Sigmoid colon (tissue), 6 donors: ENCODE measurements at regions not wholly inside any gene's neighbourhood (a gene's known extent, or its start where the extent isn't known, plus 50 kb on each side); places are given as distances from the start of the nearest gene placed in this dataset.

Source experiments
- DNase-seq: peaks from one replicate; pipeline ENCODE4 v3.0.0-alpha.2; 2019
- H3K27ac ChIP-seq, 4 donors: fragments of 200-600 bp; sonication (generic); one replicate each; pipeline ENCODE4 v1.5.1; 2016 to 2019; ENCODE audit warnings: mild to moderate bottlenecking in 1 of 4
- H3K27me3 ChIP-seq, 3 donors: fragments of 200-600 bp; sonication (generic); one replicate each; pipeline ENCODE4 v1.5.1; 2019; ENCODE audit warnings: mild to moderate bottlenecking in 1 of 3
- H3K36me3 ChIP-seq, 4 donors: fragments of 200-600 bp; sonication (generic); one replicate each; pipeline ENCODE4 v1.5.1; 2016 to 2019
- H3K4me1 ChIP-seq, 4 donors: fragments of 200-600 bp; sonication (generic); one replicate each; pipeline ENCODE4 v1.5.1; 2017 to 2019
- H3K4me3 ChIP-seq, 4 donors: fragments of 200-600 bp; sonication (generic); one replicate each; pipeline ENCODE4 v1.5.1; 2017 to 2019; ENCODE audit warnings: mild to moderate bottlenecking in 2 of 4, moderate library complexity in 1 of 4
- H3K9me3 ChIP-seq, 4 donors: fragments of 200-600 bp in 3 of 4; sonication (generic) in 3 of 4; one replicate each; pipeline versions ENCODE4 v1.5.1 to v1.6.1; 2013 to 2019
- CTCF ChIP-seq, 4 experiments: fragments of 450-650 bp in 3 of 4; fragments of 200-600 bp in 1 of 4; IDR thresholded peaks; one replicate each; pipeline ENCODE4 v1.5.1; 2016 to 2019; ENCODE audit warnings: antibody characterized with exemption in 4 of 4, mild to moderate bottlenecking in 3 of 4, moderate library complexity in 2 of 4
- EP300 ChIP-seq, 4 donors: sonication (generic); formaldehyde crosslinking; IDR thresholded peaks; one replicate each; pipeline ENCODE4 v1.6.1; 2017; ENCODE audit warnings: antibody characterized with exemption in 4 of 4
- POLR2A ChIP-seq, 2 donors: fragments of 450-650 bp; IDR thresholded peaks; one replicate each; pipeline ENCODE4 v1.6.1; 2016; ENCODE audit warnings: antibody characterized with exemption in 2 of 2, mild to moderate bottlenecking in 2 of 2, moderate library complexity in 2 of 2
- POLR2AphosphoS5 ChIP-seq, 4 donors: sonication (generic); formaldehyde crosslinking; IDR thresholded peaks; one replicate each; pipeline ENCODE4 v1.6.1; 2017; ENCODE audit warnings: antibody characterized with exemption in 4 of 4
- WGBS, 2 donors: extraction: QIAGEN DNeasy Blood & Tissue Kit; methylation state at CpG; one replicate each; pipeline ENCODE4 v1.1.7; 2013; 5-methylcytosine and 5-hydroxymethylcytosine counted together
- intact Hi-C: fragments of 100-400 bp; cut with DNase I; formaldehyde crosslinking; loops from one replicate; pipeline ENCODE4 v1.15.1; 2023
- donor health status: healthy with polysubstance abuse.
- donor health status: healthy.

GRCh38 chr4:58809948-58810347, 1699.8 kb upstream of the IGFBP7 start:
- no peak overlapping the region for H3K27ac ChIP-seq
- H3K36me3 ChIP-seq, result no peaks in the 10 kb centered on the region
- no peaks in the 10 kb centered on the region for H3K4me1 ChIP-seq
- WGBS, 2 donors, result 12 to 29% methylated on average over 2 of the region's 2 CpGs
- TF ChIP-seq EP300 (IDR thresholded peaks at IDR 0.05) (no peak), POLR2A (IDR thresholded peaks at IDR 0.05) (no peak), CTCF (IDR thresholded peaks at IDR 0.05) (no peak), POLR2AphosphoS5 (IDR thresholded peaks at IDR 0.05) (no peak)
- no peaks in the 10 kb centered on the region for H3K9me3 ChIP-seq
- no peak overlapping the region for H3K4me3 ChIP-seq
- no peak for DNase-seq
- intact Hi-C loops, result no loop called here
- no peaks in the 10 kb centered on the region for H3K27me3 ChIP-seq

DNA sequence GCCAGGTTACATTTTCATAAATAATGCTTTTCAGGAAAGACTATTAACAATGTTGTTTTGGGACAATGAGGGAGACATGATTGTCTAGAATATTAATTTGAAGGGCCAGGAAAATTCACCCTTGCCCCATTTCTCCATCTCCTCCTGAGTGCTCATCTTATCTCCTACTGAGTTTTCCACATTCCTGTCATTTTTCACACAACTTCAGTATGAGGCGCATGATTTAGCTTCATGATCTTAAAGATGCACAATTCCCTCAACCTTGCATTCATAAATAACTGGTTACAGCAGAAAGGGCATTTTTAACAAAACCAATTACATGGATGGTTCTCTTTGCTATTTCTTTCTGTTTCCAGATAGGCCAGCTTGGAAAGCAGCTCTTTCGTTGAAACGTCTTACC, 1699.2 kb upstream of the IGFBP7 start:
- H3K4me3 ChIP-seq, result no peak overlapping the region
- no peaks in the 10 kb centered on the region for H3K4me1 ChIP-seq
- no peaks in the 10 kb centered on the region for H3K36me3 ChIP-seq
- no peaks in the 10 kb centered on the region for H3K27me3 ChIP-seq
- WGBS, 2 donors, result 89 to 92% methylated on average over 3 of the region's 3 CpGs
- no peaks in the 10 kb centered on the region for H3K9me3 ChIP-seq
- no peak for DNase-seq
- intact Hi-C loops, result no loop called here
- H3K27ac ChIP-seq, result no peak overlapping the region
- TF ChIP-seq POLR2A (IDR thresholded peaks at IDR 0.05), result no peak

DNA sequence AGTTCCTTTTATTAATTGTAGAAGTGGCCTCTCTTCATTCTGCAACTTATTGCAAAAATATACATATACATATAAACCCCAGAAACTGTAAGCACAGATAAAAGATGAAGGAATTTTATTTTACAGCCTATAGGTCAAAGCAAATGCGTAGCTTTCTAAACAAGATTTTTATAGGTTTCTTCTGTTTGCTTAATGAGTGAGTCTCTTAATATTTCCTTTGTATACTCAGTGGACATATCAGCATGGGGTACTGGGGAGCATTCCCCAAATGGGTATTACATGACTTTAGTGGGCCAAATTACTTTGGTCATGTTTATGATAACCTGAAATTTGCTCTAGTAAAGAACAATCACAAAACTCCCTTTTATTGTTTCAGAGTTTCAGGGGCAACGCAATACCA, 1698.6 kb upstream of the IGFBP7 start:
- Histone ChIP-seq H3K4me1 (no peaks in the 10 kb centered on the region), H3K27ac (no peak overlapping the region), H3K36me3 (no peaks in the 10 kb centered on the region), H3K9me3 (no peaks in the 10 kb centered on the region), H3K4me3 (no peak overlapping the region), H3K27me3 (no peaks in the 10 kb centered on the region)
- intact Hi-C loops, result no loop called here
- TF ChIP-seq POLR2AphosphoS5 (IDR thresholded peaks at IDR 0.05), result no peak
- TF ChIP-seq CTCF (IDR thresholded peaks at IDR 0.05), result no peak
- no peak for TF ChIP-seq POLR2A (IDR thresholded peaks at IDR 0.05)
- no peak for TF ChIP-seq EP300 (IDR thresholded peaks at IDR 0.05)
- DNase-seq, result no peak
- 84 to 88% methylated on average over 2 of the region's 2 CpGs for WGBS, 2 donors

- Histone ChIP-seq H3K36me3 (no peaks in the 10 kb centered on the region), H3K4me1 (no peaks in the 10 kb centered on the region), H3K27me3 (no peaks in the 10 kb centered on the region), H3K27ac (no peak overlapping the region), H3K9me3 (no peaks in the 10 kb centered on the region), H3K4me3 (no peak overlapping the region)
- intact Hi-C loops, result no loop called here
- 74 to 77% methylated on average over 2 of the region's 2 CpGs for WGBS, 2 donors
- no peak for DNase-seq
- TF ChIP-seq POLR2A (IDR thresholded peaks at IDR 0.05) (no peak), POLR2AphosphoS5 (IDR thresholded peaks at IDR 0.05) (no peak), EP300 (IDR thresholded peaks at IDR 0.05) (no peak), CTCF (IDR thresholded peaks at IDR 0.05) (no peak)
These were observed 1697.8 kb upstream of the IGFBP7 start for GRCh38 chr4:58807843-58808615.

- no peak for DNase-seq
- no peaks in the 10 kb centered on the region for H3K27me3 ChIP-seq
- no peaks in the 10 kb centered on the region for H3K9me3 ChIP-seq
- H3K27ac ChIP-seq, result no peak overlapping the region
- TF ChIP-seq CTCF (IDR thresholded peaks at IDR 0.05) (no peak), POLR2AphosphoS5 (IDR thresholded peaks at IDR 0.05) (no peak), POLR2A (IDR thresholded peaks at IDR 0.05) (no peak), EP300 (IDR thresholded peaks at IDR 0.05) (no peak)
- intact Hi-C loops, result no loop called here
- H3K4me1 ChIP-seq, result no peaks in the 10 kb centered on the region
- H3K4me3 ChIP-seq, result no peak overlapping the region
- H3K36me3 ChIP-seq, result no peaks in the 10 kb centered on the region
- 44 to 48% methylated on average over 1 of the region's 1 CpG for WGBS, 2 donors
These were observed 1666.4 kb upstream of the IGFBP7 start for GRCh38 chr4:58776627-58777026.
